NCI-H524 (cell line): ENCODE measurements at regions not wholly inside any gene's neighbourhood (a gene's known extent, or its start where the extent isn't known, plus 50 kb on each side); places are given as distances from the start of the nearest gene placed in this dataset.
"Not testable (repeated sequence)": the region's sequence is repeated elsewhere in the genome, so short reads cannot be mapped to it uniquely, and the experiment has no call there.

Source experiments
- DNase-seq, 2 experiments: peaks; one replicate each; lab custom pipeline; 2025; lab: John Stamatoyannopoulos, UW

DNA sequence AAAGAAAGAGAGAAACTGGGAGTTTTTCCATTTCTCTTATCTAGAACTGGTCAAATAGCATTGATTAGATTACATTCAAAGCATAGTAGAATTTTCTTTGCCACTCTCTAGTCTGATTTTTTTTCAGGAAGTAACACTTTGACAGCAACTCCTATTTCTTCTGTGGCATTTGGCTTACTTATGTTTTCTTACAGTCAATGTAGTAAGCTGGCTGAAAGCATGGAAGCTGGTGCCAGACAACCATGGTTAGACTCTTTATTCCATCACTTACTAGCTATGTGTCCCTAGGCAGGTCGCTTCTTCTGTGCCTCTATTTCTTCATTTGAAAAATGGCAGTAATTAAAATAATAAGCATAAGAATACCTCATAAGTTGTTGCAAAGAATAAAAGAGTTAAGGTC lies 54.2 kb upstream of the OPRM1 start:
- no peak for DNase-seq

DNA sequence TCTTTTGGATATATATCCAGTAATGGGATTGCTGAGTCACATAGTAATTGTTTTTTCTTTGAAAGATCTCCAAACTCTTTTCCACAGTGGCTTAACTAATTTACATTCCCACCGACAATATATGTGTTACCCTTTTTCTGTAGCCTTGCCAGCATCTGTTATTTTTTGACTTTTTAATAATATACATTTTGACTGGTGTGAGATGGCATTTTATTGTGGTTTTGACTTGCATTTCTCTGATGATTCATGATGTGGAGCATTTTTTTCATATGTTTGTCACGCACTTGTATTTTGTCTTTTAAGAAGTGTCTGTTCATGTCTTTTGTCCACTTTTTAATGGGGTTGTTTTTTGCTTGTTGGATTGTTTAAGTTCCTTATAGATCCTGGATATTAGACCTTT lies 58.9 kb upstream of the OPRM1 start:
- no peak for DNase-seq

- not testable (repeated sequence) for DNase-seq
These were observed 60.0 kb upstream of the OPRM1 start for GRCh38 chr6:153978911-153979548.

DNA sequence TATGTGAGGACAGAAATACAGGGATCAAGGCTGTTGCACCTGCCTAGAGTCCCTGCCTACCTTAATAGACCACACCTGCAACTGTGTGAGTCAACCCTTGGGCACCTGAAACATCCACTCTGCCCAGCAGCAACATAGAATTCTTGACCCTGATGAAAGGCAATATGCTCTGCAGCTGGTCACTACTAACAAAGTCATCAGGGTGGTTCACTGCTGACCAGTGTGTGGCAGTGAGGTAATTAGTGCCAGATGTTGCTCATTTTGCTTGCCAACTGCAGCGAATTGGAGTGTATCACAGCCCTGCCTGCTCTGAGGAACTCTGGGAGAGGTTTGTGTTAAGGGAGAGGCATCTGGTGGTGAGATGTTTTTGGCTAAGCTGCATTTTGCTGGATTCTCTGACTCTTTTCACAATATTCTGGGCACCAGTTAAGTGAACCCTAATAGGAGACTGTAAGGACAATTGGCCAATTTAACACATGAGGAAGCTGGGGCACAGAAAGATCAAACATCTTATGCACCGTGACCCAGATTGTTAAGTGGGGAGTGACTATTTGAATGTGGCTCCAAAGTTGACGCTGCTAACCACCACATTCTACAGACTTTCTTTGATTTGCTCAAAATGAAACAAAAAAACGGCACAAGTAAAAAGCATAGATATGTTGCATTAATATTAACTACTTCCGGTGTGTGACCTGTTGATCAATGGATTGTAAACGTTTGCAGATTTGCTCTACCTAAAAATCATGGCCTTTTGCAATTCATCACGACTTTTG lies 61.9 kb upstream of the OPRM1 start:
- DNase-seq = peak in 1 of 2 experiments; percentile 26

DNA sequence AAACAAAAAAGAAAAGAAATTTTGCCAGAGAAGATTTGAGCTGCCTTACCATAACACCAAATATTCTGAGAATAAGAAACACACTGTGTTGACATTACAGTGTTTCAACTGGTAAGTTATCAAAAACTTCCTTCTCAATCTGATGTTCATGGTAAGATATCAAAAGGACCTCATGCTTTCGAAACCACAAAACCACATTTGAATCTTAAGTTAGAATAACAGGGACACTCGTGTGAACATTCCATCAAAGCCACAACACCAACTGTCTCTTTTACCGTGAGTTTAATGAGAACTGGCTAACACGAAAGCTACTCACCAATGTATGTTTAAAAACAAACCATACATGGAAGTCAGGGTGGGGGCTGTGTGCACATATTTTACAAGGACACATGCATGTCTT lies 73.0 kb upstream of the OPRM1 start:
- no peak for DNase-seq

- peak; percentile 36 to 78 for DNase-seq
These were observed 75.7 kb upstream of the OPRM1 start for GRCh38 chr6:153963352-153963751.

- DNase-seq = peak; percentile 61 to 81
These were observed 76.5 kb upstream of the OPRM1 start for GRCh38 chr6:153962555-153962954.

GRCh38 chr6:153960741-153961140 lies 78.3 kb upstream of the OPRM1 start:
- no peak for DNase-seq

GRCh38 chr6:153960281-153960680 lies 78.8 kb upstream of the OPRM1 start:
- DNase-seq = no peak

GRCh38 chr6:153959276-153959675 lies 79.8 kb upstream of the OPRM1 start:
- DNase-seq = no peak

GRCh38 chr6:153958860-153959259 lies 80.2 kb upstream of the OPRM1 start:
- DNase-seq = no peak

DNA sequence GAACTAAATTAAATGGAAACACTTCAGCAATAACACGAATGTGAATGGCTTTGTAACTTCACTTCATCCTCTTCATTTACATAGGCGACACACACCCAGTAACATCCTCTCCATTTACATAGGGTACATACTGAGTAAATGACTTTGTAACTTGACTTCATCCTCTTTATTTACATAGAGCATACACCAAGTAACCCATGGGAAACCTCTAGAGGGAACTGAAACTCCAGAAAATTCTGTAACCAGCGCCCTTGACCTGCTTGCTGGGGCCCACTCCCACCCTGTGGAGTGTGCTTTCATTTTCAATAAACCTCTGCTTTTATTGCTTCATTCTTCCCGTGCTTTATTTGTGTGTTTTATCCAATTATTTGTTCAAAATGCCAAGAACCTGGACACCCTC lies 81.6 kb upstream of the OPRM1 start:
- DNase-seq = no peak

GRCh38 chr6:153956808-153957207 lies 82.2 kb upstream of the OPRM1 start:
- DNase-seq = no peak

GRCh38 chr6:153949616-153950015 lies 89.4 kb upstream of the OPRM1 start:
- no peak for DNase-seq

DNA sequence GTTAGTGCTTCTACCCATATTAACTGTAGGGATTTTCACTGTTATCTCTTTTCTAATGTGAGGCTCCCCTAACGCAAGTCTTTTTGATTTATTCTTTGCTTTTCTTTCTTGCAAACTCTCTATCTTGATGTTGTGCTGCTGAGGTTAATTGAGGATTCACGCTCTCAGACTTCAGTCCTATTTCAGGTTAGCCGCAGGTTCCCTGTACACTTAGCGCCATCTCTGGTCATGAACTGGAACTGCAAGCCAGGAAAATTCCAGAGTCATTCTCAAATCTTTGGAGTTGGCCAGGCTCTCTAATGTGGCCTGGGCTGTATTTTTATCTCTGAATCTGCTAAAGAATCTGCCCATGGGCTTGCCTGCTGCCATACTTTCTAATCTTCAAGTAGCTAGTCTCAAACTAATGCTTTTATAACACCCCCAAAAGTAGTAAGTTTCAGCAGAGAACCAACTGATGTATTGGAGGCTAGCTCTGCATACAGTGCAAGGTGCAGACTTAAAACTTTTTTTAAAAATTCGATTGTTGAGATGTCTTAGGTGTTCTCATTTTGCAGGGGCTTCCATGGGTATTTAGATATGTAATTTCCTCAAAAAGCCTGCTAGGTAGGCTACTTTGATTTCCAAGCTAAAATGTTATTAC lies 91.1 kb upstream of the OPRM1 start:
- peak; percentile 2 to 41 for DNase-seq

DNA sequence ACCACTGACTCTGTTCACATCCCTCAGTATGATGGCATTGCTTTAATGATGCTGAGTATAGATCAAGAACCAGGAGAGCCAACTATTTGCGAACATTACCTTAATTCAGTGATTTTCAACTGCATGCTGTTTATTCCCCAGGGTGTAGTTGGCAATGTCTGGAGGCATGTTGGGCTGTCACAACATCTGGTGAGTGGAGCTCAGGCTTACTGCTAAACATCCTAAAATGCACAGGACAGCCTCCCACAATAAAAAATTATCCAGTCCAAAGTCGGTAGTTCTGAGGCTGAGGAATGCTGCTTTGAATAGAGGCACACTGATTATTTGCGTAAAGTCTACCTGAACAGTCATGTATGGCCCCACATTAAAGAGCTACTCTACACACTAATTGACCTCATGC lies 94.8 kb upstream of the OPRM1 start:
- DNase-seq = no peak

DNA sequence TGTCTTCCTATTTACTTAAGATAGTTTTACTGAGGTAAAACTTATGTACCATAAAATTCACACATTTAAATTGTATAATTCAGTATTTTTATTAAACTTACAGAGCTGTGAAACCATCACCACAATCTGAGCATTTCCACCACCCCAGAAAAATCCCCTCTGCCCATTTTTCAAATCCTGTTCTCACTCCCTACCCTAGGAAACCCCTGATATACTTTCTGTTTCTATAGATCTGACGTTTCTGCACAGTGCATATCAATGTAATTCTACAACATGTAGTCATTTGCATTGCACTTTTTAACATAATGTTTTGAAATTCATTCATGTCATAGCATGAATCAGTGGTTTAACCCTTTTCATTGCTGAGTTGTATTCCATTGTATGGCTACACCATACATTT lies 96.7 kb upstream of the OPRM1 start:
- no peak for DNase-seq

DNA sequence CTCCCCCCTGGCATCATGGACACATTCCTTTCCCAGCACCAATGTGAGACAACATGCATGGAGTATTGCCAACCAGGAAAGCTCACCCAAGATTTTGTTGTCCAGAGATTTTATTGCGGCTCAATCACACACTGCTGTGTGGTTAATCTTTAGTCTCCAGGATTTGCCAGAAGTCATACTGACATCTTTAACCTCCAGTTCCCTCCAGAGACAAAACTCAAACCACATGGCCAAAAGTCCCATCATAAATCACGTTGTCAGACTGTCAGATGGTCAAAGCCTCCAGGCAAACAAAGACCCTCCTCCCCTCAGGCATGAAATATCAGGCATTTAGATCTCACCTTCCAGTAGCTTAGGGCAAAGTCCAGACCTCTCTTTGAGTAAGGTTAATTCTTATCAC lies 97.3 kb upstream of the OPRM1 start:
- no peak for DNase-seq

DNA sequence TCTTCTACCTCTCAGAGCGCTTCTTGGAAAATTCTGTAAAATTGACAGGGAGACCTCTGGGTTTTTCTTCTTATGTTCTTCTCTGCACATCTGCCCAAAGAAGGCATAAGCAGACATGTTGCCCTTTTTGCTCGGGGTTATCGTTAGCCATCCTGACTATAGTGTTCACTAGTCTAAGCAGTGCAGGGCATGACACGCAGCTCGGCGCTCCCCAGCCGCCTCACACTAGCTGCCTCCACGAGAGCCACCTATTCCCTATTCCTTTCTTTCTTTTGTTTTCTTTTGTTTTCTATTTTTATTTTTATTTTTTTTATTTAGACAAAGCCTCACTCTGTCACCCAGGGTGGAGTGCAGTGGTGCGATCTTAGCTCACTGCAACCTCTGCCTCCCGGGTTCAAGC lies 100.2 kb upstream of the OPRM1 start:
- no peak for DNase-seq

- no peak for DNase-seq
These were observed 107.6 kb upstream of the OPRM1 start for GRCh38 chr6:153931431-153931830.

- no peak for DNase-seq
These were observed 111.2 kb upstream of the OPRM1 start for GRCh38 chr6:153927867-153928266.

- no peak for DNase-seq
These were observed 140.5 kb upstream of the OPRM1 start for GRCh38 chr6:153898360-153899059.

DNA sequence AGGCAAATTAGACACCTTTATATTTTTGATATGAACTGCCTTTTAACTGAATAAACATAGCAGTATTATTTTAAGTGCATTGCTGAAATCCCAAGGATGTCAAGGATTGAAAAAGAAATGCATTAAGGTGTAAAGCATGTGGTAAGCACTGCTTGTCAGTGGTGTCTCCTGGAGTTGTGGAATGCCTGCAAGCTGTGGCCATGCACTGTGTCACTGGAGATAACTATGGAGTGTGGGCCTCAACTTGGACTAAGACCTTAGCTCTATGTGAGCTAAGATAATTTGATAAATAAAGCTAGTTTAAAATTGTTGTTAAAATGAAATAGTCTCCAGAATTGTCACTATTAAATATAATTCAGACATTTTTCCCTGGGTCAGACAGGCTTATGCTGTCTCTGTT lies 156.6 kb upstream of the OPRM1 start:
- no peak for DNase-seq
